T-helper 1 cell (primary cell): ENCODE measurements at regions not wholly inside any gene's neighbourhood (a gene's known extent, or its start where the extent isn't known, plus 50 kb on each side); places are given as distances from the start of the nearest gene placed in this dataset.
A peak's percentile ranks its signal among the peaks of the same experiment; 100 is the strongest.

ENCODE experiments used
- DNase-seq, 5 donors: peaks; one replicate each; pipeline ENCODE4 v3.0.0-alpha.2; 2012 to 2020

GRCh38 chr19:29263305-29264135, 50.6 kb upstream of the UQCRFS1 start:
- DNase-seq = peak in 4 of 5 donors; percentile 13 to 31 (median 26)

DNA sequence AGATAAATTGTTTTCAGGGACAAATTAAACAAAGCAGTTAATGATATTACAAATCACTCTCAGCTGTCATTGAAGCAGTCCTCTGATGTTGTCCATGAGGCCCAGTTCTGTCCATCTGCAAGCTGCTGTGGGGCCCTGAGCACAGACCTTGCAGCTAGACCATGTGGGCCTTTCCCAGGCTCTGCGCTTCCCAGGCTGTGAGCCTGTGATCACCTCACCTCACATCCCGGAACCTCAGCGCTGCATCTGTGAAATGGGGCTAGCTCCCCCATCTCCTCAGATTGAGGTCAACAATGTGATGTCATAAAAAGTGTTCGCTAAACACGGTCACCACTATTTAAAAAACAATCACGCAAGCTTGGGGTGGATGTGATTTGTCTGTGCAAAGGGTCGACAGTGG, 51.9 kb upstream of the UQCRFS1 start:
- no peak for DNase-seq

GRCh38 chr19:29265436-29265835, 52.5 kb upstream of the UQCRFS1 start:
- no peak for DNase-seq

GRCh38 chr19:29266001-29266400, 53.0 kb upstream of the UQCRFS1 start:
- no peak for DNase-seq

DNA sequence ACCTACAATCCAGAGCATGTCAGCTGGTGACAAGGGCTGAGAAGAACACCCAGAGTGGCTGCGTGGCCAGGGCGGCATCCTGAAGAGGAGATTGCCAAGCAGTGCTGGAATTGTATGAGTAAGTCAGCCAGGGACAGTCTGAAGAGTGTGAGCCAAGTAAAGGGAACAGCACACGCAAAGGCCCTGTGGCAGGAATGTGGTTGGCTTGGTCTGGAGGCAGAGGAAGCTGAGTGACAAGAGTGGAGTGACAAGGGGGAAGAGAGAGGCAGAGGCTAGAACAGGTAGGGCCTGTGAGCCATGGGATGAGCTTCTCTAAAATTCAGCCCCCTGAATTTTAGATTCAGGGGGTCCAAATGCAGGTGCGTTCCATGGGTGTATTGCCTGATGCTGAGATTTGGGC, 53.7 kb upstream of the UQCRFS1 start:
- DNase-seq = no peak

- DNase-seq = no peak
Observed at GRCh38 chr19:29267701-29268100, 54.8 kb upstream of the UQCRFS1 start.

- no peak for DNase-seq
Observed at GRCh38 chr19:29268103-29268502, 55.2 kb upstream of the UQCRFS1 start.

DNA sequence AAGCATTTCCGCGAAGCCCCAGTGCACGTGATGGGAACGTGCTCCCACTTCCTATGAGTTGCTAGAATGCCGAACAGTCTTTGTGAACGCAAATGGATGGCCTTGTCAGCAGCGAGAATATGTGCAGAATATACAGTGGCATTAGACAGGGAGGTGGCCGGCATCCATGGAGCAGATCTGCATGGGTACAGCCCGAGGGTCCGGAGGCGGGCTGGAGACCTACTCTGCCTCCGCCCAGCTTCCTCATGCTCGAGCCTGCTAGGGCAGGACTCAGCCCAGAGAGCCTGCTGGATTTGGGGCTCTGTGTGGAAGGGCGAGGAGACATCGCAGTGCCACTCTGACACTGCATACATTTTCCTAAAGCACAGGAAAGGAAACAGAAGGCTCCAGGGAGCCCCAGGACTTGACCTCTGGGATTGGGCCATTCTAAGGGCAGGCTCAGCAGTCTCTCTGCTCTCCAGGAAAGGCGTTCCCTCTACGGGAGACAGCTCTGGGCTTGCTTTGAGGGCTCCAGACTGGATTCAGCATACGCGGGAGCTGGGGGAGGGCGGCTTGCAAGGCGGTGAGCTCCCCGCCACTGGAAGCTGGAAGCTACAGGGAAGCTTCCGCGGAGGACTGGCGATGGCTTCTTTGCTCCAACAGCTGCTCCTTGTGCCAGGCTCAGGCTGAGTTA, 55.9 kb upstream of the UQCRFS1 start:
- no peak for DNase-seq

DNA sequence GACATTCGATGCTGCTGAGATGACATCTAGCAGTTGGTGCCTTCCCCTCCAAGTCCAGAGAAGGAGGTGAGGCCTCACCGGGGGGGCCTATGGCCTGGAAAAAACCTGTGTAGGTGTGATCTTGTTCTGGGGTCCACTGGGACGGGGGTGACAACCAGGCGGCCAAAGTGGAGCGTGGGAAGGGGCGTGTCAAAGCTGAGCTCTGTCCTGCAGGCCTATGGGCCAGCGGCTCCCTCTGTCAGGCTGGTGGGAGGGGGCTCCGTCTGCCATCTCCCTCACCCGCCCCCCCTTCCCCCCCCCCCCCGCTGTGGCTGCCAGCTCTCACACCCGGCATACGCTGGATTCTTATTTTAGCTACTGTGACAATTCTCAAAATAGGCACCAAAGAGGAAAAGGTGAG, 56.7 kb upstream of the UQCRFS1 start:
- no peak for DNase-seq

GRCh38 chr19:29271341-29271740, 58.4 kb upstream of the UQCRFS1 start:
- no peak for DNase-seq

DNA sequence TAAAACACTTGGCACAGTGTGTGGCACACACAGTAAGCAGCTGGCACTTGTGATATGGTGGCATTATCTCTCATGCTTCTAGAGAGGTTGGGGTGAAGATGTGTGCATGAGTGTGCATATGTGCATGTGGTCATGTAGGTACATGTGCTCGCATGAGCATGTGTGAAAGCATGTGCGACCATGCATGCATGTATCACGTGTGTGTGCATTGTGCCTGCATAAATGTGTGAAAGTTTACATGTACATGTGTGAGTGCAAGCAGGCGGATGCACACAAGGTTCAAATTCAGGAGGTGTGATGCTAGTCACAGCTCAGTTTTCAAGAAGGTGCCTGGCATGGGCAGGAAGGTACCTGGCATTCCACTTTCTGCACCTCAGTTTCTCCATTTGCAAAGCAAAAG, 59.0 kb upstream of the UQCRFS1 start:
- DNase-seq = no peak

- DNase-seq = no peak
Observed at GRCh38 chr19:29273000-29273640, 60.2 kb upstream of the UQCRFS1 start.

GRCh38 chr19:29275266-29275665, 62.3 kb upstream of the UQCRFS1 start:
- no peak for DNase-seq

- DNase-seq = peak in 4 of 5 donors; percentile 29 to 57 (median 32)
Observed at GRCh38 chr19:29277102-29277501, 64.2 kb upstream of the UQCRFS1 start.

DNA sequence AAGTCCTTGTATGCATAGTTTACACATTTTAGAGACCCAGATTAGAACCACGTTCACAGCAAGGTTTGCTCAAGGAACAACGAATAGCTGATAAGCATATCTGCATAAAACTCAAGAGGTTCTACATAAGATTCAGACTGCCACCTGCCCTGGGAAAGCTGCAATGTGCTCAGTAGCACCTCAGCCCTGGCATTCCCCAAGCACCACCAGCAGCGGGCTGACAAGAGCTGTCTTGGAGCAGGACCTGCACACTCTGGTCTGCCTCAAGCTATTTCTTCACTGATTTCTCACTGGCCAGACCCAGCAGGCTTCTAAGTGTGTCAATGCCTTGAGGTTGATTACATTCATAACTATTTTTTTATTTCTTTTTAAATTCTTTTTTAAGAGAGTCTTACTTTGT, 65.8 kb upstream of the UQCRFS1 start:
- DNase-seq = no peak

DNA sequence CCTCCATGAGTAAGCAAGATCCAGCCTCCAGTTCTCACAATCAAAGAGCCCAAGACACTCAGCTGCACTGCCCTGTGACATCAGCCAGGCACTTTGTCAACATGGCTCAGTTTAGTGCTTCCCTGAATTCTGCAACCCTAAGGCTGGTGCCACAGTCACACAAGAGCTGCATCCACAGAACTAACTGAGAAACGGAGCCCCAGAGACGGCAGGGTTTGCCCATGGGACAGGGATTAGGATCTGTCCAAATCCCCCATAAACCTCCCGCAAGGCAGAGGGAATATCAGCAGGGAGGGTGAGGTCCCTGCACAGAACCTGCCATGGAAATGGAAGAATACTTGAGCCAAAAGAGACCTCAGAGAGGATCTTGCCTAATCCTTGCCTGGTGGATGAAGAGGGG, 70.4 kb upstream of the UQCRFS1 start:
- DNase-seq = no peak

DNA sequence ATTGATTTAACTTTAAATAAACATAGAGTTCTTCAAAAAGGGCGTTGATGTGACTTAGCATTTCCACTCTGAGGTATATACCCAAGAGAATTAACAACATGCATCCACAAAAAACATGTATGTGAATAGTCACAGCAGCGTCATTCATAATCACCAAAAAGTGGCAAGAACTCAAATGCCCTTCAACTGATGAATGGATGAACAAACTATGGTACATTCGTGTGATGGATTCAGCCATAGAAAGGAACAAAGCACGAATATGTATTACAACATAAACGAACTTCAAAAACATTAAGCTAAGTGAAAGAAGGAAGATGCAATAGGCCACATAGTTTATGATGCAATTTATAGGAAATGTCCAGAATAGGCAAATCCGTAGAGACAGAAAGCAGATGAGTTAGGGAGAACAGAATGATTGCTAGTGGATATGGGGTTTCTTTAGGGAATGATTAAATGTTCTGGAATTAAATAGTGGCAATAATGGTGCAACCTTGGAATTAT, 72.3 kb upstream of the UQCRFS1 start:
- no peak for DNase-seq

DNA sequence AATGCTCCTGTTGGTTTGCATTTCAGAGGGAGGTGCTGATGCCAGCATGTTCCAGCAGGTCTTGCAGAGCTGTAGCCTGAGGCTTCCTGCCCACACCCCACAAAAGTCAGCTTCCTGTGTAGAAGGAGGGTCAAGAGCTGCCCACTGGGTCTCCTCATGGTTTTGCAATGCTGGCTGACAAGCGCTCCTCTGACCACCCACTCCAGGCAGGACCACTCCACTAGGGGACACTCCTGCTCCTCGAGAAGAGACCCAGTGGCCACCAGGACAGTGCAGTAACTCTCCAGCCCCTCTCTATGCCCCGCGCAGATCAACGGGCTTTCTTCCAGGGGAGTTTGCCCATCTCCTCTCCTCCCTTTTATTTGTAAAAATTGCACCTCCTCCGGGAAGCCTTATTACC, 72.9 kb upstream of the UQCRFS1 start:
- DNase-seq = no peak

GRCh38 chr19:29287061-29287460, 74.1 kb upstream of the UQCRFS1 start:
- no peak for DNase-seq

DNA sequence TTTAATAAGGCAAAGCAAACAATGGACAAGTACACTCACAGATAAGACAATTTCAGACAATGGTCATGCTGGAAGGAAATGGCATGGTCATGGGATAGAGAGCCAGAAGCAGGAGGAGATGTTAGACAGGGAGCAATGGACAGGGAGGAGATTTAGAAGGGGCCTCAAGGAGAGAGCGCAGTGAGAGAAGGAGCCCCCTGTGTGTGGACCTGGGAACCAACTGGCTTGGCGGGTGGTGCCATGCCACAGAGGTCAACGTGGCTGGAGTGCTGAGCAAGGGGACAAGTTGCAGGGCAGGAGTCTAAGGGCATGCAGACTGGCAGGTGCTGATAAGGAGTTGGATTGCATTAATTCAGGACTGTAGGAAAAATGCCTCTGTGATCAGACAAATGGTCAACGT, 75.3 kb upstream of the UQCRFS1 start:
- DNase-seq = no peak

- no peak for DNase-seq
Observed at GRCh38 chr19:29289020-29289419, 76.1 kb upstream of the UQCRFS1 start.

DNA sequence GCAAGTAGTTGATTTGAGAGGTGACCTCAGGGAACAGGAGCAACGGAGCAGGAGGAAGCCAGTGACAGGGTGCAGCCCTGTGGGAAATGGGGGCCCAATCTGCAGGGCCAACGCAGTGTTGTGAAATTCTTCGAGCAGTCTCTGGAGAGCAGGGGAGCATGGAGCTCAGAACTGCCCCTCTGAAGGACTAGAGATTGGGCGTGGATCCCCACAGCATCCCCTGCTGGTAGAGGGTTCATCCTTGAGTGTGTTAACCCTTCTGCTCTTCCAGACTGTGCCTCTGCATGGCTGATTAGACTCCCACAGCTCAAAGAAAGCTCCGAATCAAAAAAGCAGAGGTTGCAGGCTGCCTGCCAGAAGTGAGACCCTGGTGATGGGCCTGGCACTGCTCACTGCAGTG, 77.9 kb upstream of the UQCRFS1 start:
- DNase-seq = no peak

GRCh38 chr19:29292153-29292552, 79.2 kb upstream of the UQCRFS1 start:
- DNase-seq = no peak

DNA sequence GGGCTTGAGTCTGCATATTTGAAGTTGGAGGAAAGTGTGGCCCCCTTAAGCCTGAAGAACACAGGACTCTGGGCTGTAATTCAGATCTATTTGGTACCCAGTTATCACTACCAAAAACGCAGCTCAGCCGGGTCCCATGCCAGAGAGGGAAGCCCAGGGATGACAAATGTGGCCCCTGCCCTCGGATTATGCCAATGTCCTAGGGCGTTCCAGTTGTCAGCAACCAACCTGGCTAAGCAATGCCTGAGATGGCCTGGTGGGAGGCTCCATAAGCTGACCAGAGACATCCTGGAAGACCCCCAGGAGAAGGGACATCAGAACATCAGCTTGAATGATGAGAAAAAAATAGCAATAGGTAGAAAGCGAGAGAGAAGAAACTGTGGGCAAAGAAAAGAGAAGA, 79.6 kb upstream of the UQCRFS1 start:
- DNase-seq = no peak
